Liver (tissue), 3 donors: ENCODE measurements at regions not wholly inside any gene's neighbourhood (a gene's known extent, or its start where the extent isn't known, plus 50 kb on each side); places are given as distances from the start of the nearest gene placed in this dataset.

Experiments used
- EGR1 ChIP-seq, 2 donors: IDR thresholded peaks; 2 replicates each; pipeline ENCODE4 v1.6.1; 2016 to 2018; ENCODE audit warnings: antibody characterized with exemption in 2 of 2, low read depth in 2 of 2
- JUND ChIP-seq, 2 donors: IDR thresholded peaks; 2 replicates each; pipeline ENCODE4 v1.6.1; 2016; ENCODE audit warnings: antibody characterized with exemption in 2 of 2
- MAX ChIP-seq: IDR thresholded peaks from 2 replicates; pipeline ENCODE4 v1.6.1; 2016; ENCODE audit warnings: antibody characterized with exemption
- RAD21 ChIP-seq, 2 donors: IDR thresholded peaks; 2 replicates each; pipeline ENCODE4 v1.6.1; 2016; ENCODE audit warnings: antibody characterized with exemption in 2 of 2, mild to moderate bottlenecking in 2 of 2
- SP1 ChIP-seq: IDR thresholded peaks from 2 replicates; pipeline ENCODE4 v1.6.1; 2018; ENCODE audit warnings: antibody characterized with exemption, mild to moderate bottlenecking
- TF ChIP-seq, protein P1 (sequence below): fragments of 150-350 bp; IDR thresholded peaks from 2 replicates; pipeline ENCODE4 v1.5.1; 2017; ENCODE audit warnings: improper control_type of control experiment, low read depth, low read length; ENCODE audit not compliant: missing input control
- TF ChIP-seq, protein P2 (sequence below): IDR thresholded peaks from 2 replicates; pipeline ENCODE4 v1.6.1; 2016; ENCODE audit warnings: antibody characterized with exemption
- TF ChIP-seq, protein P3 (sequence below): IDR thresholded peaks from 2 replicates; pipeline ENCODE4 v1.6.1; 2016; ENCODE audit warnings: antibody characterized with exemption, mild to moderate bottlenecking
- TF ChIP-seq, protein P4 (sequence below): IDR thresholded peaks from 2 replicates; pipeline ENCODE4 v1.6.1; 2016; ENCODE audit warnings: antibody characterized with exemption
- donor health status: healthy.
- donor health status: healthy.

GRCh38 chr2:52572469-52572894 lies 1195.1 kb upstream of the CHAC2 start:
- TF ChIP-seq, protein P1, sequence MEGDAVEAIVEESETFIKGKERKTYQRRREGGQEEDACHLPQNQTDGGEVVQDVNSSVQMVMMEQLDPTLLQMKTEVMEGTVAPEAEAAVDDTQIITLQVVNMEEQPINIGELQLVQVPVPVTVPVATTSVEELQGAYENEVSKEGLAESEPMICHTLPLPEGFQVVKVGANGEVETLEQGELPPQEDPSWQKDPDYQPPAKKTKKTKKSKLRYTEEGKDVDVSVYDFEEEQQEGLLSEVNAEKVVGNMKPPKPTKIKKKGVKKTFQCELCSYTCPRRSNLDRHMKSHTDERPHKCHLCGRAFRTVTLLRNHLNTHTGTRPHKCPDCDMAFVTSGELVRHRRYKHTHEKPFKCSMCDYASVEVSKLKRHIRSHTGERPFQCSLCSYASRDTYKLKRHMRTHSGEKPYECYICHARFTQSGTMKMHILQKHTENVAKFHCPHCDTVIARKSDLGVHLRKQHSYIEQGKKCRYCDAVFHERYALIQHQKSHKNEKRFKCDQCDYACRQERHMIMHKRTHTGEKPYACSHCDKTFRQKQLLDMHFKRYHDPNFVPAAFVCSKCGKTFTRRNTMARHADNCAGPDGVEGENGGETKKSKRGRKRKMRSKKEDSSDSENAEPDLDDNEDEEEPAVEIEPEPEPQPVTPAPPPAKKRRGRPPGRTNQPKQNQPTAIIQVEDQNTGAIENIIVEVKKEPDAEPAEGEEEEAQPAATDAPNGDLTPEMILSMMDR = no peak
- TF ChIP-seq MAX (no peak), EGR1 (IDR thresholded peaks at IDR 0.05; ENCODE audit: low read depth in 2 of 2) (no peak), SP1 (no peak), RAD21 (IDR thresholded peaks at IDR 0.05) (no peak), JUND (IDR thresholded peaks at IDR 0.05) (no peak)
- TF ChIP-seq, protein P2, sequence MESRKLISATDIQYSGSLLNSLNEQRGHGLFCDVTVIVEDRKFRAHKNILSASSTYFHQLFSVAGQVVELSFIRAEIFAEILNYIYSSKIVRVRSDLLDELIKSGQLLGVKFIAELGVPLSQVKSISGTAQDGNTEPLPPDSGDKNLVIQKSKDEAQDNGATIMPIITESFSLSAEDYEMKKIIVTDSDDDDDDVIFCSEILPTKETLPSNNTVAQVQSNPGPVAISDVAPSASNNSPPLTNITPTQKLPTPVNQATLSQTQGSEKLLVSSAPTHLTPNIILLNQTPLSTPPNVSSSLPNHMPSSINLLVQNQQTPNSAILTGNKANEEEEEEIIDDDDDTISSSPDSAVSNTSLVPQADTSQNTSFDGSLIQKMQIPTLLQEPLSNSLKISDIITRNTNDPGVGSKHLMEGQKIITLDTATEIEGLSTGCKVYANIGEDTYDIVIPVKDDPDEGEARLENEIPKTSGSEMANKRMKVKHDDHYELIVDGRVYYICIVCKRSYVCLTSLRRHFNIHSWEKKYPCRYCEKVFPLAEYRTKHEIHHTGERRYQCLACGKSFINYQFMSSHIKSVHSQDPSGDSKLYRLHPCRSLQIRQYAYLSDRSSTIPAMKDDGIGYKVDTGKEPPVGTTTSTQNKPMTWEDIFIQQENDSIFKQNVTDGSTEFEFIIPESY = no peak
- TF ChIP-seq, protein P3, sequence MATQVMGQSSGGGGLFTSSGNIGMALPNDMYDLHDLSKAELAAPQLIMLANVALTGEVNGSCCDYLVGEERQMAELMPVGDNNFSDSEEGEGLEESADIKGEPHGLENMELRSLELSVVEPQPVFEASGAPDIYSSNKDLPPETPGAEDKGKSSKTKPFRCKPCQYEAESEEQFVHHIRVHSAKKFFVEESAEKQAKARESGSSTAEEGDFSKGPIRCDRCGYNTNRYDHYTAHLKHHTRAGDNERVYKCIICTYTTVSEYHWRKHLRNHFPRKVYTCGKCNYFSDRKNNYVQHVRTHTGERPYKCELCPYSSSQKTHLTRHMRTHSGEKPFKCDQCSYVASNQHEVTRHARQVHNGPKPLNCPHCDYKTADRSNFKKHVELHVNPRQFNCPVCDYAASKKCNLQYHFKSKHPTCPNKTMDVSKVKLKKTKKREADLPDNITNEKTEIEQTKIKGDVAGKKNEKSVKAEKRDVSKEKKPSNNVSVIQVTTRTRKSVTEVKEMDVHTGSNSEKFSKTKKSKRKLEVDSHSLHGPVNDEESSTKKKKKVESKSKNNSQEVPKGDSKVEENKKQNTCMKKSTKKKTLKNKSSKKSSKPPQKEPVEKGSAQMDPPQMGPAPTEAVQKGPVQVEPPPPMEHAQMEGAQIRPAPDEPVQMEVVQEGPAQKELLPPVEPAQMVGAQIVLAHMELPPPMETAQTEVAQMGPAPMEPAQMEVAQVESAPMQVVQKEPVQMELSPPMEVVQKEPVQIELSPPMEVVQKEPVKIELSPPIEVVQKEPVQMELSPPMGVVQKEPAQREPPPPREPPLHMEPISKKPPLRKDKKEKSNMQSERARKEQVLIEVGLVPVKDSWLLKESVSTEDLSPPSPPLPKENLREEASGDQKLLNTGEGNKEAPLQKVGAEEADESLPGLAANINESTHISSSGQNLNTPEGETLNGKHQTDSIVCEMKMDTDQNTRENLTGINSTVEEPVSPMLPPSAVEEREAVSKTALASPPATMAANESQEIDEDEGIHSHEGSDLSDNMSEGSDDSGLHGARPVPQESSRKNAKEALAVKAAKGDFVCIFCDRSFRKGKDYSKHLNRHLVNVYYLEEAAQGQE = no peak
- TF ChIP-seq, protein P4, sequence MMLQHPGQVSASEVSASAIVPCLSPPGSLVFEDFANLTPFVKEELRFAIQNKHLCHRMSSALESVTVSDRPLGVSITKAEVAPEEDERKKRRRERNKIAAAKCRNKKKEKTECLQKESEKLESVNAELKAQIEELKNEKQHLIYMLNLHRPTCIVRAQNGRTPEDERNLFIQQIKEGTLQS = no peak
